Stimulated activated CD8-positive, alpha-beta memory T cell treated with anti-CD3 and anti-CD28 coated beads, Interleukin-2, amount 100 ng/mL, for 48 hours (primary cell): ENCODE measurements at regions not wholly inside any gene's neighbourhood (a gene's known extent, or its start where the extent isn't known, plus 50 kb on each side); places are given as distances from the start of the nearest gene placed in this dataset.
"Not testable (repeated sequence)": the region's sequence is repeated elsewhere in the genome, so short reads cannot be mapped to it uniquely, and the experiment has no call there.

Source experiments
- DNase-seq, 2 donors: peaks; one replicate each; pipeline ENCODE4 v3.0.0-alpha.2; 2020; ENCODE audit warnings: low read depth in 2 of 2

DNA sequence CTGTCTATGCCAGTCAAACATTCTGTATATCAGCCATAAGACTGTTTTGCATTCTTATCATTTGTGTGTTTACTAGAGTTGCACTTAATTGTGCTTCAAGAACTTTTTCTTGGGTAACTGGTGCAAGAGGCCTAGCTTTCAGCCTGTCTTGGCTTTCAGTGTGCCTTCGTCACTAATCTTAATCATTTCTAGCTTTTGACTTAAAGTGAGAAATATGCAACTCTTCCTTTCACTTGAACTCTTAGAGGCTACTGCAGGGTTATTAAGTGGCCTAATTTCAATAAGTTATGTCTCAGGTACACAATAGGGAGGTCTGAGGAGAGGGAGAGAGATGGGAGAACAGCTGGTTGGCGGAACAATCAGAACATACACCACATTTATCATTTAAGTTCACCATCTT lies 62.1 kb upstream of the FAN1 start:
- DNase-seq, result not testable (repeated sequence)

DNA sequence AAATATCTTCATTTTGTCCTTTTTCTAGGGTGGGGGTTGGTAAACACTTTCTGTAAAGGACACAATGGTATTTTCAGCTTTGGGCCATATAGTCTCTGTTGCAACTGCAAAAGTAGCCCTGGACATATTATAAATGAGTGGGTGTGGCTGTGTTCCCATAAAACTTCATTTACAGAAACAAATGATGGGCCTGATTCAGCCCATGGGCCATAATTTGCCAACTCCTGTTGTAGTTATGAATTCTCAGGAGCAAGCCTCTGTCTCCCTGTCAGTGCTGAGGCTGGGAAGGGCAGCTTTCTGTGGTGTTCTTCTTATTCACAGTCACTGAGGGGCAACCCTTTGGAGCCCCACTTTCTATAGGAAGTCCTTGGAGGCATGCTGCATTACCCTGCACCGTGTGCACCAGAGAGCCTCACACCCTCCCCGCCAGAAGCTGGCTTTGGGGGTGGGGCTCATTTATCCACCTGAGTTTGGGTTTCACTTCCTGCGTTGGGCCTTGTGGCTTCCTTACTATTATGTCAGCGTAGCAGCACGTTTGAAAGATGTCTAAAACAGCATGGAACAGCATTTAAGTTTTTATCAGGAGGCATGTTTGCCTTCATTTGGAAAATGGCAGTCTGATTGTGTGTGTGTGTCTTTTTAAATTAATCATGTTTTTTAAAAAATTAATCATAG lies 60.8 kb upstream of the FAN1 start:
- DNase-seq, result not testable (repeated sequence)

- DNase-seq, result not testable (repeated sequence)
Measured at GRCh38 chr15:30845536-30845935, 58.2 kb upstream of the FAN1 start.
